HG03442 (cell line): ENCODE measurements at regions not wholly inside any gene's neighbourhood (a gene's known extent, or its start where the extent isn't known, plus 50 kb on each side); places are given as distances from the start of the nearest gene placed in this dataset.

ENCODE experiments used
- ATAC-seq: cut with Tn5 transposase; IDR thresholded peaks from one replicate; pipeline ENCODE4 v1.9.1; 2021; ENCODE audit warnings: mild to moderate bottlenecking, moderate library complexity; ENCODE audit not compliant: unreplicated experiment

DNA sequence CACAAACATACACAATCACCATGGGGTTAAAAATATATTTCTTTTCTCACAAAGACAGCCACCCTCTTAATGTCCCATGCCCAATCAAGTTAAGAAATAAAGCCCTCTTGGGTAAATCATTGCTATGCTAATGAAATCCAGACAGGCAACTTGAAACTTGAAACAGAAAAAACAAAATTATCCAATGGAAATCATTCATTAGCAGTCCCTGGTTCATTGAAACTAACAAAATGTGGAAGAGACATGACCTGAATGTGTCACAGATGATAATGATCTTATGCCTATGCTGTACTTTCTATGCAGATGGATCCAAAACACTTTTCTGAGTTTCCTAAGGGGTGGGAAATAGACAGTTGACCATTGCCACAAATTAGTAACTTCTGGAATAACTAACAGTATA, 983.7 kb downstream of the MCTP2 start:
- no peak for ATAC-seq

DNA sequence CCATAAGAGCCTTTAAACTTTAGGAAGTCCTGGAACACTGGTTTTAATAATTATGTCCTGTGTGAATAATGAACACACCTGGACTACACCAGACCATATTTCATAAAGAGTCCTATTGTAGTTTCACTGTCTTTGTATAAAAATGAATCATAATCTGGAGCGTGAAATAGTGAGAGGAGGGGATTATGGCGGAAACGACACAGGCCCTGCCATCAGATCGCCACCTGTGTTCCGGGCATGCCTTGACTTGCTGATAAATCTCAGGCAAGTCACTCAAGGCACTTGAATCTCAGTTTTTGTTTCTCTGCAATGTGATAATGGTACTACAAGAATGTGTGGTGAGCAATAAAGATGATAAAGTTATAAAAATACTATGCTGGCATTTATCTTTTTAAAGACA, 995.5 kb downstream of the MCTP2 start:
- no peak for ATAC-seq

DNA sequence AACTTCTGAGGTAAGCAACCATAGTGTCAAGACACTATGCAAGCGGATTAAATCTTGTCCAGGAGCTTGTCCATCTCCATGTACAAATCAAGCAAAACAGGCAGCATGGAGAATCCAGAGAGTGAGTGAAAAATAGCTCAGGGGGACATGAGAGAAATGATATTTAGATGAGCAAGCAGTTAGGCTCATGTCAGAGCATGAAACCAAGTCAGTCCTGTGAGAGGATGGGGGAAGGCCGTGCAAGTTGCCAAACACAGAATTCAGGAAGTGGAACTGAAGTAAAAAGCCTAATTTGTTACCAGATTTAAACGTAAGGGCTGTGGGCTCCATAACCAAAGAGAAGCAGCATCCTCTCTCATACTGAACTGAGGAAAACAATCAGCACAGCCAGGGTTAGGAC, 995.9 kb downstream of the MCTP2 start:
- no peak for ATAC-seq

DNA sequence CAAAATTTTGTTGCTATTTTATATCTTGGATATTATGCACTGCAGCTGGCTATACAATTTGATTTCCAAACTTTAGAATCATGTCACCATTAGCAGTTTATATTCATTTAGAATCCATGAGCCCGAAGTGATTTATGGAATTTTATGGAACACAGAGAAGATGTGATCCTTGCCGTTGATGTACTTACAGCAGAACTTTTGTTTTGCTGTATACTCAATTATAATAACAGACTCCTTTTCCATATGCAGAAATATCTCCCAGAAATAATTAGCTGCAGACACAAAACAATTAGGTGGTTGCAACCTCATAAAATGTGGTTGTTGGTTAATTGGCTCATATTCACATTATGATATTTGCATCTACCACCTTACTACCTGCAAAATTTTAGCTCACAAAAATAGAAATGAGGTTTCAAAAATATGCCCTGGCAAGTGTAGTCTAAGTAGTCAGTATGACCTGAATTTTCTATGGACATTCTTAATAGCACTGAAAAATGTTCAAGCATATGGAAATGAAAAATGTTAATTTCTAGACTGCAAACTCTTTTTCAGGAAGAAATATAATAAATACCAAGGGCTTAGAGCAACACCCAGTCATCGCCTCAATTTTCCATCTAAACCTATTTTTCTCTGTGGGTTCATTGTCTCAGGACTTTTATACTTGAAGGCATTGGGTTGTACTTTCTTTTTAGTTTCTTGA, 997.6 kb downstream of the MCTP2 start:
- ATAC-seq = no peak

DNA sequence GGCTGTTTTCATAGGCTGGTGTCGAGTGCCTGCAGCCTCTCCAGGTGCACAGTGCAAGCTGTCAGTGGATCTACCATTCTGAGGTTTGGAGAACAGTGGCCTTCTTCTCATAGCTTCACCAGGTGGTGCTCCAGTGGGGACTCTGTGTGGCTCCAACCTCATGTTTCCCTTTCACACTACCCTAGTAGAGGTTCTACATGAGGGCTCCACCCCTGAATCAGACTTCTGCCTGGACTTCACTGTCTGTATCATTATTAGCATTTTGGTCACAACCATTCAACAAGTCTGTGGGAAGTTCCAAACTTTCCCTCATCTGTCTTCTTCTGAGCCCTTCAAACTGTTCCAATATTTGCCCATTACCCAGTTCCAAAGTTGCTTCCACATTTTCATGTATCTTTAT, 1003.7 kb downstream of the MCTP2 start:
- ATAC-seq = no peak

DNA sequence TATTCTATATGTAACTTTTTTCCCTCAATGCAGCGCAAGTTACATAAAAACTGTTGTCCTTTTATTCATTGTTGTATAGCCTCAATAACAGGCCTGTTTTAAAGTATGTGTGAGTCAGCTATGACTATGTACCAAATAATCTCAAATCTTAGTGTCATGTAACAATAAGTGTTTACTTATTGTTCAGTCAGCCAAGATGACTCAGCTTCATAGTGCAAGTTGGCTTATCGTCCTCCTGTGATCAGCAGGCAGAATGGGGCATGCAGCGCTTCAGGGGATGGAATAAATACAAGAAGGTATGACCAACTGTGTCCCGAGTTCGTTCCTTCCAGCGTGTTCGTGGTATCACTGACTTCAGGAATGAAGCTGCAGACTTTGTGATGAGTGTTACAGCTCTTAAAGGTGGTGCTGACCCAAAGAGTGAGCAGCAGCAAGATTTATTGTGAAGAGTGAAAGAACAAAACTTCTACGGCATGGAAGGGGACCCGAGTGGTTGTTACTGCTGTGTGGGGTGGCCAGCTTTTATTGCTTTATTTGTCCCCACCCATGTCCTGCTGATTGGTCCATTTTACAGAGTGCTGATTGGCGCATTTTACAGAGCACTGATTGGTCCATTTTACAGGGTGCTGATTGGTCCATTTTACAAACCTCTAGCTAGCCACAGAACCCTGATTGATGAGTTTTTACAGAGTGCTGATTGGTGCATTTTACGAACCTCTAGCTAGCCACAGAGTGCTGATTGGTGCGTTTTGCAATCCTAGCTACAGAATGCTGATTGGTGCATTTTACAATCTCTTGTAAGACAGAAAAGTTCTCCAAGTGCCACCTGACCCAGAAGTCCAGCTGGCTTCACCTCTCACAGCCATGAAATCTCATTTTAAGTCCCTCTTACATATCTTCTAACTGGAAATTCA, 1016.0 kb downstream of the MCTP2 start:
- no peak for ATAC-seq

DNA sequence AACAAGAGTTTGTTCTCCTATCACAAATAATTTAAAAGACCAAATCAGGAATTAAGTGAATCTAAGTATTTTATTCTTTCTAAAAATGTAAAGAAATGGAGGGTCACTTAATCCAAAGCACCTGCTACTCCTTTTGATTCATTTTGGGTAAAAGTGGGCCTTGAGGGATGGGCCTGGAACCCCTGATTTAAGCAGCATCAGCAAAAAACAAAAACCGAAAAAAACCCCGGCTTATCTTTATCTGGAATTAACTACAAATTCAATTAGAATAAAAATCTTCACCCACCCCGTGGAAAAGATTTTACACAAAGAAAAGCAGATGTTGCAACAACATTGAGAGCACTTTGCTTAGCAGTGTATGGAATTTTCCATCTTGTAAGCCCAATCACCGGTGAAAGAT, 1018.2 kb downstream of the MCTP2 start:
- ATAC-seq = no peak

DNA sequence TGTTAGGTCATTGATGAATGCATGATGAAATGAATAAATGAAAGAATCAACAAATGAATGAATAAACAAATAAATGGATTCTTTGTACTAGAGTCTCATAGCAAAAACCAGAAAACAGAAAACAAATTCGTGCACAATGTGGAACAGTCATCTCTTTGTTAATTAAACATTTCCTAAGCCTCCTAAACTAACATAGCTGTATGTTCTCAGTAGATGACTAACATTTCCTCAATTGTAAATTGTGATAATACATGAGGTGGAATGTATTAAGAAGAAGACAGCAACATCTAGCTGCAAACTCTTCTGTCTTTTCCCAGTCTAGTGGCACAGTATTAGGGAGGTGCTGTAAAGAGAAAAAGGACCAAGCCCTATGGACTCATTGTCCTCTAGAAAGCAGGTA, 1021.0 kb downstream of the MCTP2 start:
- ATAC-seq = no peak

DNA sequence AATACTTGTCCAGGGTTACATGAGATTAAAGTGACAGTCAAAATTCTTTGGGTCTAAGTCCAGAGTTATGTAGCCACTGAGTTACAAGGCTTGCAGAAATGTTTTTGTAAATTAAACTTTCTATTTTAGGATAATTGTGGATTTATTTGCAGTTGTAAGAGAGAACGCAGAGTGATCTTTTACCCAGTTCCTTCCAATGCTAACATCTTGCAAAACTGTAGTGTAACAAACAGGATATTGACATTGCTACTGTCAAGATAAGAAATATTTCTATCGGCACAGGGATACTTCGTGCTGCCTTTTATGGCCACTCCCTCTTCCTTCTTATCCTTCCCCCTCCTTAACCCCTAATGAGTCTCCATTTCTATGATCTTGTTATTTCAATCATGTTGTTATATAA, 1022.9 kb downstream of the MCTP2 start:
- ATAC-seq = no peak

DNA sequence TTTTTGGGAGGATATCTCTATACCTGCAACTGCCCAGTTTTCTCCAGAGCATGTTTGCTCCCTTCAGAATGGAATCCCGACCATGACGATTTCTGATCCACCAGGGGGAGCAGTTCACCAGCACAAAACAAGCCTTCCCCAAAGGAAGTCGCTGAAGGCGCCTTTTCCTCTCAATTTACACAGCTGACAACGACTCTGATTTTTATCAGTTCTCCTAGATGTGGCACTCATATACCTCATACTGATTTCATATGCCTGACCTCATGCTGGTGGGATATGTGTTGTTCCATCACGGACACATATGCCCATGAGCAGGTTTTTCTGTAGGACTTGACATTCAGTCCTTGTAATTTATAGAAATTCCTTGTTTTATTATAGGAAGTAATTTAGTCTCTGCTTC, 1028.2 kb downstream of the MCTP2 start:
- ATAC-seq = peak; percentile 69

DNA sequence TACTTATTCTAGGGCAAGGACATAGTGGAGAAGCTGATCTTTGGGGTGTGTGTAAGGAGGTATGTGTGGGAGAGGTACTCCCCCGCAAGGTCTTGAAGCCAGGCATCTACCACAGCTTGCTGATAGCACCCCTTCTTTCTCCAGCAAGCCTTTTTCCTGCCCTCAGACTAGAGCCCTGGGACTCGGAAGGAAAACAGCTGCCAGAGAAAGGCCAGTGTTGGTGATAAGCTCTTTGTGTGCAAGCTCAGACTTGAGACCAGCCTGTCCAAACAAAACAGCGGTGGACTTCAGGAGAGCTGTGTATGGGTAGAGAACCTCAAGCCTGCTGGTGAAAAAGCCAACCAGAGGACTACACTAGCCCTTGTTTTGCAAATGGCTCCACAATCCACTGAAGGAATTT, 1028.6 kb downstream of the MCTP2 start:
- ATAC-seq = no peak

DNA sequence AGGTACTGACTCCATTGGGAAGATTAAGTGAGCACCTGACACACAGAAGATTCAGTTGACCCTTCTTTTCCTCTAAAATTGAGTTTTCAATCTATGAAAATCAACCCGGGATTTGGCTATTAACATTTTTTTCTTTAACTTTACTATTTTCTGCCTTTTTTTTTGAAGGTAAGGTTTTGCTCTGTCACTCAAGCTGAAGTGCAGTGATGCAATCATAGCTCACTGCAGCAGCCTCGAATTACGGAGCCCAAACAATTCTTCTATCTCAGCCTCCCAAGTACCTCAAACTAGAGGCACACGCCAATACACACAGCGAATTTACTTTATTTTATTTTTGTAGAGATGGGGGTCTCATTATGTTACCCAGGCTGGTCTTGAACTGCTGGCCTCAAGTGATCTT, 1029.5 kb downstream of the MCTP2 start:
- ATAC-seq = no peak

DNA sequence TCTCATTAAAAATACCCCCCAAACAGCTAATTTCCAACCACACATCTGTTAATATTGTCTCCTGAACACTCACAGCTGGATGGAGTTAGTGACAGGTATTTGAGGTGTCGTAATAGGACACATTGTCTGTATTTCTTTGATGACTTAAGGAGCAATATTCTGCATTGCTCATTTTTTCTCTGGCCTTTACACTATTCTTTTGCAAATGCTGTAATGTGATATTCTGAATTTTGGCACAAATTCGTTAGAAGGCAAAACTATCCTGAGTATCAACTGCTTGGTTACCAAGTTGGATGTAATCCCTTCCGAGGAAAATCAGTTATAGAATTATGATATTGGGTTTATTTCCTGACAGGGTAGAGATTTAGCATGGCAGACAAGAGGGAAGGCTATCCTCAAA, 1030.2 kb downstream of the MCTP2 start:
- ATAC-seq = no peak

DNA sequence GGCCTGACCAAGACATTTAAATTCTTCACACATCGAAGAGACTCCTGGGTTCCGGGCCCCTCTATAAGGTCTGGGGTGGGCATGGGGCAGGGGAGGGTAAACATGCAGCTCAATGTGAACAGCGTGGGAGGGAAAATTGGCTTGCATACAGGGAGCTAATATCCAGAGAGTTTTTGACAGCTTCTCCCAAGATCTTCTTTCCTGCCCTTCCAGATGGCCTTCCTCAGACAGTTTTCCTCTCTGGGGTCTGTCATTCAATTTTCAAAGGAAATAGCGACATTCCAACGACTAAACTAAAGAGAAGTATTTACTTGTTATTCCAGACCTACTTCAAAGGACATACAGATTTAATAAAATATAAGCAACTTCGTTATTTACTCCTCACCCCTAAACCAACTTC, 1030.6 kb downstream of the MCTP2 start:
- no peak for ATAC-seq

DNA sequence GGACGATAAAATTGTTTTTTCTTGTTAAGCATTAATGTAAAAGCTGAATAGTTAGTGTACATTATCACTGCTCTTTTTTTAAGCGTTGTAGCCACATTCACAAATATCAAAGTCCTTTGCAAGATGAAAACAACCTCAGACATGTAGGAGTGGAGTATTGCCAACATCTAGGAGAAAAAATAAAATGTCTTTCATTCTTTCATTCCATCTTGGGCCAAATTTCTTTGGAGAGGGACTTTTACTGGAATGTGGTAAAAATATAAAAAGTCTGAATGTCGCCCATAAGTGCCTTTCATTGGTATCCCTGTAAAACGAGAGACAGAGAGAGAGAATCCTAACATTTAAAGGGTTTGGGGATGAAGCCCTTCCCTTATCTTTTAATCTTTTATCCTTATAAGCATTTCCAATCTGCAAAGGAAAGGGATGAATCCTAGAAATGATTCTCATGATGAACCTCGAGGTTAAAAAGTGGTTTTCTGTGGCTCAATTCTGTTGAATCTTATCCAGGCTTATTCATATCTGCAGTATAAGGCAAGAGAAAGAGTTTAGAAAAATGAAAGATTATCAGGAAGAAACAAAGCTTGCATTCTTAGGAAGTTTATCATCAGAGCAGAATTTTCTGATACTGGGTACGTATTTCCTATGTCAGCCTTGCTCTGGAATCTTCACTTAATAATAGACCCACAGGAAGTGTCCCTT, 1031.7 kb downstream of the MCTP2 start:
- ATAC-seq = no peak

DNA sequence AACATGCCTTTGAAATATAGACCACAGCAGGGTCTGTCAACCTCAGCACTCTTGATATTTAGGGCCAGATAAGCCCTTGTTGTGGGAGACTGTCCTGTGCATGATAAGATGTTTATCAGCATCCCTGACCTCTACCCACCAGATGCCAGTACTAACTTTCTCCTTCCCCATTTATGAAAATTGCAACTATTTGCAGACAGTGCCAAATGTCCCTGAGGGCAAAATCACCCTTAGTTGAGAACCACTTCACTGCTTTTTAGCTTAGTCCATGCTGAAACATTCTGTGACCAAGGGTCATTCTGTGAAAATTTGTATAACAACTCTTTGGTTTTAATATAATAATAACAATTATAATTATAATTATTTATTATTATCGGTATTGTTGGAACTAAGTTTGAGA, 1032.4 kb downstream of the MCTP2 start:
- ATAC-seq = no peak

DNA sequence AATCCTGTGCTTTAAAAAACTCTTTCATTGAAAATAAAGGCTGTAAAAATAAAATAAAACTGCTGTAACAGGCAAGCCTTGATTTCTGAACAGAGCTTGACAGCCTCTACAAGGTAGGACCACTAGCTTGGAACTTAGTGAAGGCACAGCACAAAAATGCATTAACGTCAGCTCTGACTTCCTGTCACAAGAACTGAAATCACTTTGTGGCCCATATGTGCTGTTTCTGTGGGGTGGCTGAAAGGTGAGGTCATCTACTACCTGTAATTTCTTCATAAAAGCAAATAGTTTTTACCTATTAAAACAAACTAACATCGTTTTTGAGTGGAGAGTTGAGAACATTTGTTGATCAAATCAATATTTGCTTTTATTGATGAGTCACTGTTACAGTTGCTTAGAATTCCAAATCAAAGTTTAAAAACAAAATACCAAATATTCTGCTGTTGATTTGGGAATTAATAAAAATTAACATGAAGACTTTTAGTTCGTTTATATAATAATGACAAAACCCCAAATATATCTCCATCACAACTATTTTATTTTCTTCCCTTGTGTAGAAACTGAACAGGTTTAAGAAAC, 1034.1 kb downstream of the MCTP2 start:
- ATAC-seq = no peak

DNA sequence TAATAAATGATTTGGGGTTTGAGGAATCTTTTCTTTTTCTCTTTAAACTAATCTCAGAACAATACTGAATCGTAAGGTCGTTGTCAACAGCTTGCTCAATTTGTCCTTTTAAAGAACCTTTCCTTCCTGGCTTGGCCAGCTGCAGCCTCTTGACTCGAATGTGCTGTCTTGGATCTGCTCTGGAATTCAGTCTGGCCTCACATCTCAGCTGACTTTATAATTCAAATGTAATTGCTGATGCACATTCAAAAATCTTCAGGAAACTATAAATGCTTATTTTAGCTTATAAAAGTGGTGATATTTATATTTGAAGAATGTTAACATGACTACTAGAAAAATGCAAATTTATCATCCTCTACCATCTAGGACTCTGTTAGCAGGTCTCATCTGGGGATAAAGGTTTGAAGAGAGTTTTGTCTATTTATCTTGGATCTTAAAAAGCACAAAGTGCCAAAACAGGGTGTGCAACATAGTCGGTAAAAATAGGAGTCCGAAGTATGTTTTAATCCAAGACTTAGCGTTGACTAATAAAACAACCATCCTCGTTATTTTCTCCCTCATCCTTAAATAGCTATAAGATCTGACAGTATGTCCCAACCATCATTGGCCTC, 1035.2 kb downstream of the MCTP2 start:
- ATAC-seq = no peak

DNA sequence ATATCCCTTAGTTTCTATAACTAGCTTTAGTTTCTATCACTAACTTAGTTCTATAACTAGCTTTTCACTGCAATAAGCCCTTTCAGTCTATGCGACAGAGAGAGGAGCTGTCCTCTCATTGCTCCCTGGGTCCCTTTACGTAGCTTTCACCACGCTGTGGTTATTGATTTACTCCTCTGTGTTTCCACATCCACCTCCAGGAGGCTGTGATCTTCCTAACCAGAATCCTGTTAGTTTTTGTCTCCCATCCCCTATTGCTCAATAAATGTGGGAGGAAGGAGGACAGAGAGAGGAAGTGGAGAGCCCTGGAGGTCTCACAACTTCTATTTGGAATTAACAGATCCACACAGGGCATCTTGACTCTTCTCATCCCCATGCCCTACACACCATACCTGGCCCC, 1036.1 kb downstream of the MCTP2 start:
- no peak for ATAC-seq

DNA sequence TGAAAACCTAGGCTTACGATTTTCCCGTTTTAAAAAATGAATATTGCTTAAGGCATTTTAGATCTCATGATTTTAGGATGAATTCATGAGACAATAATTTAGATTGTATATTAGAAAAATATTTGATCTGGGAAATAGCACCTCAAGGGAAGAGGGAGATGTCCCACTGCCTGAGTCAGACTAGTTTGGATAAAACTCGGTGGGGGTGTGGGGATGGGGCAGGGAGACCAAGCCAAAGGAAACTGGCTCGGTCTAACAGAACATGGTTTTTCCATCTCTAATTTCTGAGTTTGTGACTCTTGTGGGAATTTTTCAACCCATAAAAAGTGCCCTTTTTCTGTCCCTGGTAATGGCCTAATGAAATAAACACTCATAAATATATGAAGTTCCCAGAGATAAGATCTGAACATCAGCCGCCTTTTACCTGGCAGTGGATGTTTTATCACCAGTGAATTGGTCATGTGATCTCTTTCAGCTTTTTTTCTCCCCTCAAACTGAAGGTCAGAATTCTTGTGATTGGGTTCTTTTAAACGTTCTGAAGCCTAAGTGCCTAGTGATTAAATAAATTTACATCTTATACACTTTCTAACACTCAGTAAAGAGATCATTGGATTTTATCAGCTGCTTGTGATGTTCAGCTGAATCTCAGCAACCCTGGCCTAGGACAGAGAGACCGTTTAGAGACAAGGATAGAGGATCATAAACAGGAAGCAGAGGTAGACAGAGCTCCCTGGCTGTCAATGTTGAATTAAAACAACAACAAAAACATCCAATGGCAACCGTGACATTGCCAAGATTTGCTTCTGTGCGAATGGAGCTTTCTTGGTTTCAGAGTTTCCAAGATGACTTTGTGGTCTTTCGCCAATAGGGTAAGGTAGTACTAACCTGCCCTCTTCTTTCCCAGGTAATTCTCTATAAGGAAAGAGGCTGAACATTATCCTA, 1038.2 kb downstream of the MCTP2 start:
- ATAC-seq = no peak
